Neuron (in vitro differentiated cells): ENCODE measurements at regions not wholly inside any gene's neighbourhood (a gene's known extent, or its start where the extent isn't known, plus 50 kb on each side); places are given as distances from the start of the nearest gene placed in this dataset.

ENCODE experiments used
- H2AFZ ChIP-seq: one replicate; pipeline ENCODE4 v1.6.1; 2013; ENCODE audit warnings: low read depth, mild to moderate bottlenecking, inconsistent platforms, low read length, moderate library complexity
- H3K27me3 ChIP-seq: one replicate; pipeline ENCODE4 v1.6.1; 2013; ENCODE audit warnings: low read length; ENCODE audit not compliant: insufficient read depth
- H3K36me3 ChIP-seq: one replicate; pipeline ENCODE4 v1.6.1; 2013; ENCODE audit warnings: low read length; ENCODE audit not compliant: insufficient read depth
- H3K4me1 ChIP-seq: one replicate; pipeline ENCODE4 v1.6.1; 2013; ENCODE audit warnings: low read length; ENCODE audit not compliant: insufficient read depth
- H3K4me3 ChIP-seq: 2 replicates; pipeline ENCODE4 v1.5.1; 2013; ENCODE audit warnings: mild to moderate bottlenecking, low read length, moderate library complexity
- H3K9me3 ChIP-seq: one replicate; pipeline ENCODE4 v1.6.1; 2013; ENCODE audit warnings: low read length

- no peaks in the 10 kb centered on the region for H3K36me3 ChIP-seq
- H3K27me3 ChIP-seq = no peaks in the 10 kb centered on the region
- no peak overlapping the region for H3K4me3 ChIP-seq
- peaks cover 44% of the 10 kb centered on the region for H3K4me1 ChIP-seq
- H2AFZ ChIP-seq = peak overlapping the region; percentile 33
- H3K9me3 ChIP-seq = no peaks in the 10 kb centered on the region
These were observed 1410.4 kb upstream of the ZEB2 start for GRCh38 chr2:145930318-145930717.

GRCh38 chr2:145927131-145927950 lies 1407.4 kb upstream of the ZEB2 start:
- no peaks in the 10 kb centered on the region for H3K36me3 ChIP-seq
- H2AFZ ChIP-seq = no peak overlapping the region
- H3K4me3 ChIP-seq = no peak overlapping the region
- peaks cover 25% of the 10 kb centered on the region for H3K4me1 ChIP-seq
- H3K27me3 ChIP-seq = no peaks in the 10 kb centered on the region
- no peaks in the 10 kb centered on the region for H3K9me3 ChIP-seq

GRCh38 chr2:145925591-145925990 lies 1405.7 kb upstream of the ZEB2 start:
- no peak overlapping the region for H3K4me3 ChIP-seq

GRCh38 chr2:145919477-145919876 lies 1399.6 kb upstream of the ZEB2 start:
- Histone ChIP-seq H3K4me1 (no peaks in the 10 kb centered on the region), H3K4me3 (no peak overlapping the region), H2AFZ (no peak overlapping the region), H3K36me3 (no peaks in the 10 kb centered on the region), H3K27me3 (no peaks in the 10 kb centered on the region), H3K9me3 (no peaks in the 10 kb centered on the region)

More at GRCh38 chr2:145925591-145925990, 1405.7 kb upstream of the ZEB2 start:
- Histone ChIP-seq H2AFZ (no peak overlapping the region), H3K36me3 (no peaks in the 10 kb centered on the region), H3K9me3 (no peaks in the 10 kb centered on the region), H3K27me3 (no peaks in the 10 kb centered on the region), H3K4me1 (peaks cover 8% of the 10 kb centered on the region)

- Histone ChIP-seq H3K36me3 (no peaks in the 10 kb centered on the region), H3K9me3 (no peaks in the 10 kb centered on the region), H2AFZ (no peak overlapping the region), H3K4me3 (no peak overlapping the region), H3K4me1 (no peaks in the 10 kb centered on the region), H3K27me3 (no peaks in the 10 kb centered on the region)
These were observed 1399.0 kb upstream of the ZEB2 start for GRCh38 chr2:145918951-145919350.

- Histone ChIP-seq H3K9me3 (no peaks in the 10 kb centered on the region), H3K27me3 (no peaks in the 10 kb centered on the region), H2AFZ (no peak overlapping the region), H3K36me3 (no peaks in the 10 kb centered on the region), H3K4me1 (peaks cover 7% of the 10 kb centered on the region), H3K4me3 (no peak overlapping the region)
These were observed 1396.9 kb upstream of the ZEB2 start for GRCh38 chr2:145916799-145917198.

- Histone ChIP-seq H3K4me1 (peaks cover 8% of the 10 kb centered on the region), H3K4me3 (no peak overlapping the region), H3K9me3 (no peaks in the 10 kb centered on the region), H3K27me3 (no peaks in the 10 kb centered on the region), H3K36me3 (no peaks in the 10 kb centered on the region), H2AFZ (no peak overlapping the region)
These were observed 1394.8 kb upstream of the ZEB2 start for GRCh38 chr2:145914716-145915115.

GRCh38 chr2:145910416-145910815 lies 1390.5 kb upstream of the ZEB2 start:
- H3K36me3 ChIP-seq = no peaks in the 10 kb centered on the region
- no peak overlapping the region for H3K4me3 ChIP-seq
- peaks cover 8% of the 10 kb centered on the region for H3K4me1 ChIP-seq
- no peaks in the 10 kb centered on the region for H3K27me3 ChIP-seq
- H2AFZ ChIP-seq = no peak overlapping the region
- H3K9me3 ChIP-seq = no peaks in the 10 kb centered on the region

GRCh38 chr2:145909766-145910165 lies 1389.8 kb upstream of the ZEB2 start:
- Histone ChIP-seq H3K4me1 (peaks cover 8% of the 10 kb centered on the region), H3K9me3 (no peaks in the 10 kb centered on the region), H3K36me3 (no peaks in the 10 kb centered on the region), H3K4me3 (no peak overlapping the region), H3K27me3 (no peaks in the 10 kb centered on the region), H2AFZ (no peak overlapping the region)

- no peaks in the 10 kb centered on the region for H3K27me3 ChIP-seq
These were observed 1389.3 kb upstream of the ZEB2 start for GRCh38 chr2:145909175-145909755.

GRCh38 chr2:145906354-145906753 lies 1386.4 kb upstream of the ZEB2 start:
- H3K27me3 ChIP-seq = no peaks in the 10 kb centered on the region
- no peaks in the 10 kb centered on the region for H3K4me1 ChIP-seq
- no peak overlapping the region for H3K4me3 ChIP-seq
- H3K9me3 ChIP-seq = no peaks in the 10 kb centered on the region
- H2AFZ ChIP-seq = no peak overlapping the region
- no peaks in the 10 kb centered on the region for H3K36me3 ChIP-seq

More at GRCh38 chr2:145909175-145909755, 1389.3 kb upstream of the ZEB2 start:
- Histone ChIP-seq H3K36me3 (no peaks in the 10 kb centered on the region), H2AFZ (no peak overlapping the region), H3K4me3 (no peak overlapping the region), H3K4me1 (peaks cover 8% of the 10 kb centered on the region), H3K9me3 (no peaks in the 10 kb centered on the region)

GRCh38 chr2:145905371-145905770 lies 1385.5 kb upstream of the ZEB2 start:
- Histone ChIP-seq H3K27me3 (no peaks in the 10 kb centered on the region), H3K4me1 (no peaks in the 10 kb centered on the region), H3K4me3 (no peak overlapping the region), H3K9me3 (no peaks in the 10 kb centered on the region), H3K36me3 (no peaks in the 10 kb centered on the region), H2AFZ (no peak overlapping the region)

- no peaks in the 10 kb centered on the region for H3K4me1 ChIP-seq
- no peaks in the 10 kb centered on the region for H3K27me3 ChIP-seq
- peaks cover 2% of the 10 kb centered on the region for H3K9me3 ChIP-seq
- no peaks in the 10 kb centered on the region for H3K36me3 ChIP-seq
- H2AFZ ChIP-seq = no peak overlapping the region
- no peak overlapping the region for H3K4me3 ChIP-seq
These were observed 1377.2 kb upstream of the ZEB2 start for GRCh38 chr2:145897151-145897550.
